IMR-90 (cell line): ENCODE measurements at regions not wholly inside any gene's neighbourhood (a gene's known extent, or its start where the extent isn't known, plus 50 kb on each side); places are given as distances from the start of the nearest gene placed in this dataset.
A peak's percentile ranks its signal among the peaks of the same experiment; 100 is the strongest.

Experiments used
- ATAC-seq: fragments of 200-7000 bp; cut with Tn5 transposase; 2 replicates; pipeline ENCODE4 v1.9.1; 2020; ENCODE audit warnings: low read depth, mild to moderate bottlenecking, moderate library complexity
- BruUV-seq: library from RNA; stranded (reverse); fragments of 400-500 nt; replicated peaks from 2 replicates; lab custom pipeline; 2021; lab: Mats Ljungman, UMichigan
- CTCF ChIA-PET: fragments of 300-600 bp; formaldehyde crosslinking; extraction: SDS; loops from one replicate; lab custom pipeline; 2021; ENCODE audit warnings: antibody characterized with exemption; lab: Yijun Ruan, JAX
- POLR2A ChIA-PET: fragments of 300-600 bp; sonication (Branson Sonifier 250); formaldehyde crosslinking; loops from one replicate; lab custom pipeline; 2022; ENCODE audit warnings: antibody characterized with exemption; ENCODE audit not compliant: unreplicated experiment; lab: Charles Lee
- DNase-seq: peaks from one replicate; pipeline ENCODE4 v3.0.0; 2013
- H2AFZ ChIP-seq: replicated peaks from 2 replicates; pipeline ENCODE3; 2013; ENCODE audit warnings: low read length, mild to moderate bottlenecking; ENCODE audit not compliant: poor library complexity
- H2AK5ac ChIP-seq: 2 replicates; pipeline ENCODE4 v1.6.1; 2013; ENCODE audit warnings: low read depth, low read length, inconsistent platforms
- H2AK9ac ChIP-seq: replicated peaks from 2 replicates; pipeline ENCODE3; 2013; ENCODE audit warnings: mild to moderate bottlenecking, low read depth, low read length, moderate library complexity; ENCODE audit not compliant: poor library complexity
- H2BK120ac ChIP-seq: 2 replicates; pipeline ENCODE4 v1.6.1; 2013; ENCODE audit warnings: low read depth, low read length, inconsistent platforms
- H2BK15ac ChIP-seq: 3 replicates; pipeline ENCODE4 v1.6.1; 2013; ENCODE audit warnings: low read depth, low read length, inconsistent platforms
- H2BK20ac ChIP-seq: 2 replicates; pipeline ENCODE4 v1.6.1; 2013; ENCODE audit warnings: low read depth, mild to moderate bottlenecking, inconsistent platforms, low read length, moderate library complexity
- H2BK5ac ChIP-seq: 2 replicates; pipeline ENCODE4 v1.6.1; 2013; ENCODE audit warnings: mild to moderate bottlenecking, low read depth, low read length, inconsistent platforms; ENCODE audit not compliant: poor library complexity, severe bottlenecking
- H3K14ac ChIP-seq: replicated peaks from 2 replicates; pipeline ENCODE4 v1.6.1; 2013; ENCODE audit warnings: low read depth, low read length, inconsistent platforms
- H3K18ac ChIP-seq: 2 replicates; pipeline ENCODE4 v1.6.1; 2013; ENCODE audit warnings: low read depth, low read length, control low read depth
- H3K23ac ChIP-seq: 2 replicates; pipeline ENCODE4 v1.6.1; 2013; ENCODE audit warnings: low read depth, low read length, inconsistent platforms
- H3K27ac ChIP-seq: 2 replicates; pipeline ENCODE4 v1.5.1; 2013; ENCODE audit warnings: mild to moderate bottlenecking, control low read depth, low read length; ENCODE audit not compliant: insufficient read depth
- H3K27me3 ChIP-seq: 2 replicates; pipeline ENCODE4 v1.6.1; 2013; ENCODE audit warnings: low read length; ENCODE audit not compliant: control insufficient read depth, insufficient read depth
- H3K36me3 ChIP-seq: 2 replicates; pipeline ENCODE4 v1.6.1; 2013; ENCODE audit warnings: low read length, mixed read lengths; ENCODE audit not compliant: control insufficient read depth, insufficient read depth
- H3K4ac ChIP-seq: 2 replicates; pipeline ENCODE4 v1.6.1; 2013; ENCODE audit warnings: low read depth, low read length, inconsistent platforms
- H3K4me1 ChIP-seq: 2 replicates; pipeline ENCODE4 v1.6.1; 2013; ENCODE audit warnings: low read length, mixed read lengths; ENCODE audit not compliant: control insufficient read depth, insufficient read depth
- H3K4me2 ChIP-seq: 2 replicates; pipeline ENCODE4 v1.6.1; 2013; ENCODE audit warnings: low read depth, mild to moderate bottlenecking, control low read depth, low read length, moderate library complexity
- H3K4me3 ChIP-seq: 2 replicates; pipeline ENCODE4 v1.5.1; 2013; ENCODE audit warnings: low read depth, mild to moderate bottlenecking, control low read depth, low read length, moderate library complexity; ENCODE audit not compliant: insufficient read depth
- H3K56ac ChIP-seq: 2 replicates; pipeline ENCODE4 v1.6.1; 2013; ENCODE audit warnings: low read length, inconsistent platforms; ENCODE audit not compliant: insufficient read depth; ENCODE audit errors: extremely low read depth
- H3K79me1 ChIP-seq, 2 experiments: 2 replicates each; pipeline ENCODE4 v1.6.1; 2013; ENCODE audit warnings: low read length in 2 of 2, inconsistent platforms in 1 of 2, low read depth in 1 of 2
- H3K9ac ChIP-seq: 2 replicates; pipeline ENCODE4 v1.6.1; 2013; ENCODE audit warnings: low read depth, low read length, control low read depth
- H3K9me1 ChIP-seq: 2 replicates; pipeline ENCODE4 v1.6.1; 2013; ENCODE audit warnings: low read length, inconsistent platforms; ENCODE audit not compliant: insufficient read depth
- H3K9me3 ChIP-seq: 2 replicates; pipeline ENCODE4 v1.6.1; 2013; ENCODE audit warnings: low read length; ENCODE audit not compliant: control insufficient read depth, insufficient read depth
- H4K20me1 ChIP-seq: 2 replicates; pipeline ENCODE4 v1.6.1; 2013; ENCODE audit warnings: low read length, inconsistent platforms; ENCODE audit not compliant: insufficient read depth
- H4K5ac ChIP-seq: 2 replicates; pipeline ENCODE4 v1.6.1; 2013; ENCODE audit warnings: mild to moderate bottlenecking, low read depth, low read length, control low read depth
- H4K8ac ChIP-seq, 2 experiments: 2 replicates each; pipeline ENCODE4 v1.6.1; 2013; ENCODE audit warnings: low read depth in 2 of 2, low read length in 2 of 2, control low read depth in 1 of 2, inconsistent platforms in 1 of 2
- H4K91ac ChIP-seq: 2 replicates; pipeline ENCODE4 v1.6.1; 2013; ENCODE audit warnings: low read depth, low read length, inconsistent platforms; ENCODE audit not compliant: insufficient read depth
- CEBPB ChIP-seq: IDR thresholded peaks from 2 replicates; pipeline ENCODE4 v1.6.1; 2012; ENCODE audit warnings: low read depth, low read length, improper control_type of control experiment
- MAFK ChIP-seq: IDR thresholded peaks from 2 replicates; pipeline ENCODE4 v1.6.1; 2012; ENCODE audit warnings: low read depth, low read length, improper control_type of control experiment
- MAZ ChIP-seq: IDR thresholded peaks from 2 replicates; pipeline ENCODE4 v1.6.1; 2012; ENCODE audit warnings: low read depth, mild to moderate bottlenecking, low read length, improper control_type of control experiment, moderate library complexity, borderline replicate concordance
- MXI1 ChIP-seq: IDR thresholded peaks from 2 replicates; pipeline ENCODE4 v1.6.1; 2012; ENCODE audit warnings: low read depth, mild to moderate bottlenecking, low read length, moderate library complexity, borderline replicate concordance
- NFE2L2 ChIP-seq: fragments of 150-350 bp; IDR thresholded peaks from 2 replicates; pipeline ENCODE4 v1.6.1; 2016; ENCODE audit warnings: low read depth, mild to moderate bottlenecking, low read length
- POLR2A ChIP-seq: IDR thresholded peaks from 2 replicates; pipeline ENCODE4 v1.6.1; 2012; ENCODE audit warnings: mild to moderate bottlenecking, low read depth, low read length
- RAD21 ChIP-seq: IDR thresholded peaks from 2 replicates; pipeline ENCODE4 v1.6.1; 2012; ENCODE audit warnings: low read length, improper control_type of control experiment
- SMC3 ChIP-seq: fragments of 150-350 bp; IDR thresholded peaks from 2 replicates; pipeline ENCODE4 v1.6.1; 2016; ENCODE audit warnings: low read depth, mild to moderate bottlenecking, antibody characterized with exemption, low read length, moderate library complexity
- USF2 ChIP-seq: fragments of 150-350 bp; IDR thresholded peaks from 2 replicates; pipeline ENCODE4 v1.6.1; 2017; ENCODE audit warnings: mild to moderate bottlenecking, antibody characterized with exemption, low read length, low read depth
- WGBS, 2 experiments: methylation state at CpG; one replicate each; pipeline versions ENCODE4 v1.1.5 to v1.1.7; 2013; ENCODE audit warnings: missing lambda C conversion rate in 2 of 2; ENCODE audit not compliant: insufficient read length in 1 of 2; ENCODE audit errors: extremely low coverage in 2 of 2; 5-methylcytosine and 5-hydroxymethylcytosine counted together
- dilution Hi-C: fragments of 300-500 bp; cut with HindIII; formaldehyde crosslinking; loops from one replicate; pipeline ENCODE4 v1.14.3; 2018; ENCODE audit warnings: low sequenced_read_pairs; ENCODE audit not compliant: unreplicated experiment
- in situ Hi-C: fragments of 300-500 bp; cut with MboI; formaldehyde crosslinking; loops from 3 replicates; pipeline ENCODE4 v1.14.3; 2019; ENCODE audit warnings: low sequenced_read_pairs, inconsistent platforms, mixed read lengths
- intact Hi-C: fragments of 100-400 bp; cut with micrococcal nuclease; formaldehyde crosslinking; loops from 2 replicates; pipeline ENCODE4 v1.10.0; 2022
- TF ChIP-seq, protein P1 (sequence below): fragments of 150-350 bp; IDR thresholded peaks from 2 replicates; pipeline ENCODE4 v1.6.1; 2016; ENCODE audit warnings: low read depth, mild to moderate bottlenecking, low read length, moderate library complexity, borderline replicate concordance

GRCh38 chr1:39152923-39153322 lies 51.6 kb upstream of the MACF1 start:
- Histone ChIP-seq H3K4me2 (peak overlapping the region; percentile 53; the same call in 1 of the 2 replicates), H2AK9ac (no peak overlapping the region), H2BK20ac (peak overlapping the region; percentile 90), H3K27me3 (no peaks in the 10 kb centered on the region), H4K5ac (peak overlapping the region; percentile 7), H3K9me1 (peaks cover 32% of the 10 kb centered on the region), H3K4me3 (no peak overlapping the region), H3K27ac (peak overlapping the region; percentile 39; the same call in 1 of the 2 replicates), H3K4me1 (peaks cover 37% of the 10 kb centered on the region), H3K79me1 (peaks cover 32 to 73% of the 10 kb centered on the region in 2 experiments), H4K91ac (peak overlapping the region; percentile 67), H3K18ac (peak overlapping the region; percentile 91), H2BK15ac (peak overlapping the region; percentile 17; the same call in 1 of the 3 replicates), H2BK5ac (peak overlapping the region; percentile 89), H2AFZ (no peak overlapping the region), H4K20me1 (peaks cover 14% of the 10 kb centered on the region; the same call in 1 of the 2 replicates), H4K8ac (peak overlapping the region; percentile 53 to 79; a peak in 3 of 4 replicates), H3K56ac (peak overlapping the region; percentile 14; the same call in 1 of the 2 replicates), H3K36me3 (peaks cover 4% of the 10 kb centered on the region; the same call in 1 of the 2 replicates), H2BK120ac (peak overlapping the region; percentile 88), H2AK5ac (peak overlapping the region; percentile 60), H3K4ac (peak overlapping the region; percentile 95), H3K9me3 (no peaks in the 10 kb centered on the region), H3K14ac (peak overlapping the region; percentile 78), H3K9ac (peak overlapping the region; percentile 55), H3K23ac (peak overlapping the region; percentile 96)
- BruUV-seq = no TSS peak
- WGBS, 2 experiments = no CpG with 5 or more reads among the region's 1 CpG
- POLR2A ChIA-PET = no interaction called here
- ATAC-seq (no peak), DNase-seq (no peak)
- intact Hi-C loops = no loop called here
- dilution Hi-C loops = no loop called here
- CTCF ChIA-PET = interaction anchor here (2.1 kb wide), 1 partner anchor 39 kb away, joined by 6 read pairs; no protein-coding TSS in a partner anchor
- TF ChIP-seq RAD21 (no peak), USF2 (no peak), POLR2A (no peak), NFE2L2 (no peak), MAFK (no peak), CEBPB (no peak), MAZ (no peak), MXI1 (no peak), SMC3 (no peak)
- TF ChIP-seq, protein P1, sequence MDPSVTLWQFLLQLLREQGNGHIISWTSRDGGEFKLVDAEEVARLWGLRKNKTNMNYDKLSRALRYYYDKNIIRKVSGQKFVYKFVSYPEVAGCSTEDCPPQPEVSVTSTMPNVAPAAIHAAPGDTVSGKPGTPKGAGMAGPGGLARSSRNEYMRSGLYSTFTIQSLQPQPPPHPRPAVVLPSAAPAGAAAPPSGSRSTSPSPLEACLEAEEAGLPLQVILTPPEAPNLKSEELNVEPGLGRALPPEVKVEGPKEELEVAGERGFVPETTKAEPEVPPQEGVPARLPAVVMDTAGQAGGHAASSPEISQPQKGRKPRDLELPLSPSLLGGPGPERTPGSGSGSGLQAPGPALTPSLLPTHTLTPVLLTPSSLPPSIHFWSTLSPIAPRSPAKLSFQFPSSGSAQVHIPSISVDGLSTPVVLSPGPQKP = no peak
- in situ Hi-C loops = no loop called here
